ENCODE measurements at regions not wholly inside any gene's neighbourhood (a gene's known extent, or its start where the extent isn't known, plus 50 kb on each side); places are given as distances from the start of the nearest gene placed in this dataset.

DNA sequence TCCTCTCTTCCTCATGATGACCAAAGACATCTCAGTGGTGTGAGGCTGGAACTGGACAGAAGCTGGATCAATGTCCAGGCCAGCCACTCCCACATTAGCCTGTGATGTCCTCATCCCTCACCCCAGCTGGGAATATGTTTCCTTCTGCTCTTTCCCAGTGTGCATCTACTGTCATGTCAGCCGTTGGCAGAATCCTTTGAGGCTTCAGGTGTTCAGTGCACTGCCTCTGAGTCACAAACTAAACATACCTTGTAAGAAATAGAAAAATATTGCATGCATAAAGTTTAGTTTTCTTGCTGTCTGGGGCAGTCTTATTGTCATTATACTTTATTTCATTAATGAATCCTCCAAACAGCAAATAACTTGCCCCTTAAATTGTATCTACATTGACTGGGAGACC, 161.6 kb upstream of the RASGRP1 start:
- Histone ChIP-seq H3K79me2 (ENCODE audit: control insufficient read depth, insufficient read depth, low read length) (no peaks in the 10 kb centered on the region), H3K27me3 (ENCODE audit: control insufficient read depth in 2 of 2, insufficient read depth in 2 of 2, low read length in 2 of 2) (peaks cover 7 to 8% of the 10 kb centered on the region in 2 experiments), H3K4me1 (ENCODE audit: control insufficient read depth, extremely low read depth, insufficient read depth, low read length) (no peaks in the 10 kb centered on the region), H3K9me1 (replicated peaks; ENCODE audit: control insufficient read depth, extremely low read depth, insufficient read depth, low read length) (no peaks in the 10 kb centered on the region), H3K9me3 (replicated peaks; ENCODE audit: control insufficient read depth, insufficient read depth, low read length) (no peaks in the 10 kb centered on the region), H3K27ac (ENCODE audit: insufficient read depth, low read depth, low read length) (no peak overlapping the region), H3K4me3 (replicated peaks in 1 of 3; ENCODE audit: insufficient read depth in 1 of 3, low read depth in 1 of 3, low read length in 3 of 3) (no peak overlapping the region), H3K4me2 (ENCODE audit: insufficient read depth, low read length) (no peak overlapping the region), H3K9ac (replicated peaks; ENCODE audit: extremely low read depth, insufficient read depth, low read length) (no peak overlapping the region), H4K20me1 (replicated peaks; ENCODE audit: control insufficient read depth, extremely low read depth, insufficient read depth, low read length) (no peaks in the 10 kb centered on the region), H2AFZ (ENCODE audit: low read depth, low read length) (no peak overlapping the region), H3K36me3 (ENCODE audit: control insufficient read depth in 2 of 2, extremely low read depth in 1 of 2, insufficient read depth in 2 of 2, low read length in 2 of 2) (no peaks in the 10 kb centered on the region)
- DNase-seq (ENCODE audit: low read depth, low spot score) (no peak), FAIRE-seq (no peak)
- TF ChIP-seq MAX (IDR thresholded peaks at IDR 0.05; ENCODE audit: insufficient read depth, insufficient read length) (no peak), JUN (IDR thresholded peaks at IDR 0.05; ENCODE audit: borderline replicate concordance, insufficient read depth, insufficient read length, low read depth) (no peak), CTCF (IDR thresholded peaks at IDR 0.05; ENCODE audit: extremely low read depth in 1 of 2, insufficient read depth in 1 of 2, low read depth in 1 of 2, low read length in 2 of 2) (no peak)
- POLR2A ChIA-PET = no interaction called here
- dilution Hi-C loops (cut with MboI; ENCODE audit: extremely low pct_ligation_motif_present, low sequenced_read_pairs) (loop anchor here (25.0 kb wide), 1 partner anchor 1036 kb away; no protein-coding TSS in a partner anchor), intact Hi-C loops (cut with micrococcal nuclease) (no loop called here)
- no TSS peak for BruUV-seq (replicated peaks)
- CTCF ChIA-PET = interaction anchor here (1.8 kb wide), 1 partner anchor 27 kb away, joined by 6 read pairs; no protein-coding TSS in a partner anchor

DNA sequence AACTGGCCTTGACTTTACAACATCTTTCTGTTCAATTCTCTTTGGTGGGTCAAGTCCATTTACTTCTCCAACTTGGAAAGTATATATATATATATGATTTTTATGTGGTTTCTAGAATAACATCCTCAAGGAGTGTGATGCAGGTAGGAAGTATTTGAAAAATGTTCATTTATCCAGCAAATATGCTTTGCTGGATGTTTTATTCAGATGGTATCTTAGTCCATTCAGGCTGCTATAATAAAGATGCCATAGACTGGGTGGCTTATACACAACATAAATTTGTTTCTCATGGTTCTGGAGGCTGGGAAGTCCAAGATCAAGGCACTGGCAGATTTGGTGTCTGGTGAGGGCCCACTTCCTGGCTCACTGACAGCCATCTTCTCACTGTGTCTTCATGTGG, 168.7 kb upstream of the RASGRP1 start:
- H2AFZ ChIP-seq (ENCODE audit: low read depth, low read length) = no peak overlapping the region
- no peaks in the 10 kb centered on the region for H3K36me3 ChIP-seq (ENCODE audit: control insufficient read depth in 2 of 2, extremely low read depth in 1 of 2, insufficient read depth in 2 of 2, low read length in 2 of 2)
- no peaks in the 10 kb centered on the region for H3K79me2 ChIP-seq (ENCODE audit: control insufficient read depth, insufficient read depth, low read length)
- FAIRE-seq (no peak), DNase-seq (ENCODE audit: low read depth, low spot score) (no peak)
- ChIA-PET POLR2A (no interaction called here), CTCF (no interaction called here)
- dilution Hi-C loops (cut with MboI; ENCODE audit: extremely low pct_ligation_motif_present, low sequenced_read_pairs) (loop anchor here (25.0 kb wide), 1 partner anchor 1029 kb away; no protein-coding TSS in a partner anchor), intact Hi-C loops (cut with micrococcal nuclease) (no loop called here)
- H3K9me3 ChIP-seq (replicated peaks; ENCODE audit: control insufficient read depth, insufficient read depth, low read length) = no peaks in the 10 kb centered on the region
- H3K4me2 ChIP-seq (ENCODE audit: insufficient read depth, low read length) = no peak overlapping the region
- H3K4me3 ChIP-seq (replicated peaks in 1 of 3; ENCODE audit: insufficient read depth in 1 of 3, low read depth in 1 of 3, low read length in 3 of 3) = no peak overlapping the region
- H3K9ac ChIP-seq (replicated peaks; ENCODE audit: extremely low read depth, insufficient read depth, low read length) = no peak overlapping the region
- H4K20me1 ChIP-seq (replicated peaks; ENCODE audit: control insufficient read depth, extremely low read depth, insufficient read depth, low read length) = no peaks in the 10 kb centered on the region
- H3K27ac ChIP-seq (ENCODE audit: insufficient read depth, low read depth, low read length) = no peak overlapping the region
- no TSS peak for BruUV-seq (replicated peaks)
- no peaks in the 10 kb centered on the region for H3K9me1 ChIP-seq (replicated peaks; ENCODE audit: control insufficient read depth, extremely low read depth, insufficient read depth, low read length)
- TF ChIP-seq CTCF (IDR thresholded peaks at IDR 0.05; ENCODE audit: extremely low read depth in 1 of 2, insufficient read depth in 1 of 2, low read depth in 1 of 2, low read length in 2 of 2) (no peak), MAX (IDR thresholded peaks at IDR 0.05; ENCODE audit: insufficient read depth, insufficient read length) (no peak), MYC (IDR thresholded peaks at IDR 0.05; ENCODE audit: low read depth, low read length) (no peak), JUN (IDR thresholded peaks at IDR 0.05; ENCODE audit: borderline replicate concordance, insufficient read depth, insufficient read length, low read depth) (no peak), GATA2 (IDR thresholded peaks at IDR 0.05; ENCODE audit: insufficient read depth, insufficient read length, low read depth, low read length) (no peak), POLR2AphosphoS5 (IDR thresholded peaks at IDR 0.05; ENCODE audit: insufficient read depth, low read depth, low read length) (no peak), FOS (IDR thresholded peaks at IDR 0.05; ENCODE audit: borderline replicate concordance, insufficient read depth, low read length) (no peak), EZH2 (IDR thresholded peaks at IDR 0.05; ENCODE audit: borderline replicate concordance, low read depth, low read length, severe bottlenecking) (no peak), POLR2A (IDR thresholded peaks at IDR 0.05; ENCODE audit: low read depth, low read length) (no peak)
- no peaks in the 10 kb centered on the region for H3K4me1 ChIP-seq (ENCODE audit: control insufficient read depth, extremely low read depth, insufficient read depth, low read length)
- H3K27me3 ChIP-seq (ENCODE audit: control insufficient read depth in 2 of 2, insufficient read depth in 2 of 2, low read length in 2 of 2) = peaks cover 0 to 6% of the 10 kb centered on the region in 2 experiments

Measured in endothelial cell of umbilical vein (primary cell).